ENCODE measurements at regions not wholly inside any gene's neighbourhood (a gene's known extent, or its start where the extent isn't known, plus 50 kb on each side); places are given as distances from the start of the nearest gene placed in this dataset.

GRCh38 chr2:107354175-107354574 is 468.2 kb upstream of the ST6GAL2 start:
- H3K36me3 ChIP-seq = no peaks in the 10 kb centered on the region
- H3K4me3 ChIP-seq = no peak overlapping the region
- no peak for DNase-seq
- TF ChIP-seq POLR2A (IDR thresholded peaks at IDR 0.05) = no peak
- TF ChIP-seq EP300 (IDR thresholded peaks at IDR 0.05) = no peak
- no peak for TF ChIP-seq POLR2AphosphoS5 (IDR thresholded peaks at IDR 0.05)
- TF ChIP-seq CTCF (IDR thresholded peaks at IDR 0.05) = no peak
- H3K27me3 ChIP-seq = no peaks in the 10 kb centered on the region
- intact Hi-C loops (cut with DNase I; ENCODE audit: low total_unique reads) = no loop called here
- WGBS, 5 donors = 81 to 85% (median 83%) methylated on average over 3 of the region's 3 CpGs
- peaks cover 0 to 12% (median 2%) of the 10 kb centered on the region in 4 donors for H3K9me3 ChIP-seq
- H3K27ac ChIP-seq = no peak overlapping the region
- H3K4me1 ChIP-seq = no peaks in the 10 kb centered on the region

GRCh38 chr2:107358362-107358761 is 468.3 kb upstream of the RGPD4 start:
- WGBS, 5 donors = 68 to 82% (median 74%) methylated on average over 6 of the region's 6 CpGs
- no peak for TF ChIP-seq EP300 (IDR thresholded peaks at IDR 0.05)
- TF ChIP-seq POLR2AphosphoS5 (IDR thresholded peaks at IDR 0.05) = no peak
- TF ChIP-seq POLR2A (IDR thresholded peaks at IDR 0.05) = no peak
- no peak for TF ChIP-seq CTCF (IDR thresholded peaks at IDR 0.05)
- Histone ChIP-seq H3K4me3 (no peak overlapping the region), H3K27me3 (no peaks in the 10 kb centered on the region), H3K27ac (no peak overlapping the region), H3K9me3 (peaks cover 0 to 5% (median 0%) of the 10 kb centered on the region in 4 donors), H3K36me3 (no peaks in the 10 kb centered on the region), H3K4me1 (no peaks in the 10 kb centered on the region)
- no peak for DNase-seq
- intact Hi-C loops (cut with DNase I; ENCODE audit: low total_unique reads) = no loop called here

GRCh38 chr2:107359021-107359420 is 467.7 kb upstream of the RGPD4 start:
- Histone ChIP-seq H3K9me3 (no peaks in the 10 kb centered on the region), H3K27ac (no peak overlapping the region), H3K36me3 (no peaks in the 10 kb centered on the region), H3K4me1 (no peaks in the 10 kb centered on the region), H3K4me3 (no peak overlapping the region), H3K27me3 (no peaks in the 10 kb centered on the region)
- WGBS, 5 donors = 73 to 81% (median 80%) methylated on average over 4 of the region's 4 CpGs
- TF ChIP-seq POLR2A (IDR thresholded peaks at IDR 0.05) (no peak), POLR2AphosphoS5 (IDR thresholded peaks at IDR 0.05) (no peak), EP300 (IDR thresholded peaks at IDR 0.05) (no peak), CTCF (IDR thresholded peaks at IDR 0.05) (no peak)
- no peak for DNase-seq
- intact Hi-C loops (cut with DNase I; ENCODE audit: low total_unique reads) = no loop called here

- H3K4me1 ChIP-seq = no peaks in the 10 kb centered on the region
- no peaks in the 10 kb centered on the region for H3K36me3 ChIP-seq
- DNase-seq = no peak
- no peak overlapping the region for H3K27ac ChIP-seq
- H3K4me3 ChIP-seq = no peak overlapping the region
- TF ChIP-seq POLR2A (IDR thresholded peaks at IDR 0.05) = no peak
- no peak for TF ChIP-seq POLR2AphosphoS5 (IDR thresholded peaks at IDR 0.05)
- H3K9me3 ChIP-seq = no peaks in the 10 kb centered on the region
- 56 to 71% (median 62%) methylated on average over 4 of the region's 4 CpGs for WGBS, 5 donors
- intact Hi-C loops (cut with DNase I; ENCODE audit: low total_unique reads) = no loop called here
- no peaks in the 10 kb centered on the region for H3K27me3 ChIP-seq
Measured at GRCh38 chr2:107361751-107362381, 464.8 kb upstream of the RGPD4 start.

- H3K4me3 ChIP-seq = no peak overlapping the region
- H3K4me1 ChIP-seq = no peaks in the 10 kb centered on the region
- TF ChIP-seq CTCF (IDR thresholded peaks at IDR 0.05) = no peak
- TF ChIP-seq POLR2AphosphoS5 (IDR thresholded peaks at IDR 0.05) = no peak
- TF ChIP-seq POLR2A (IDR thresholded peaks at IDR 0.05) = no peak
- TF ChIP-seq EP300 (IDR thresholded peaks at IDR 0.05) = no peak
- no peaks in the 10 kb centered on the region for H3K36me3 ChIP-seq
- intact Hi-C loops (cut with DNase I; ENCODE audit: low total_unique reads) = no loop called here
- no peaks in the 10 kb centered on the region for H3K27me3 ChIP-seq
- H3K9me3 ChIP-seq = no peaks in the 10 kb centered on the region
- 95 to 100% (median 100%) methylated on average over 1 of the region's 1 CpG for WGBS, 5 donors
- no peak for DNase-seq
- H3K27ac ChIP-seq = no peak overlapping the region
Measured at GRCh38 chr2:107362993-107363392, 463.7 kb upstream of the RGPD4 start.

All from stomach (tissue), 8 donors.